C4-2B (cell line): ENCODE measurements at regions not wholly inside any gene's neighbourhood (a gene's known extent, or its start where the extent isn't known, plus 50 kb on each side); places are given as distances from the start of the nearest gene placed in this dataset.

Experiments
- CTCF ChIP-seq: fragments of 450-650 bp; conservative IDR thresholded peaks from 2 replicates; pipeline ENCODE4 v1.5.1; 2017; ENCODE audit warnings: mild to moderate bottlenecking
- ZFX ChIP-seq: fragments of 450-650 bp; IDR thresholded peaks from 2 replicates; pipeline ENCODE4 v1.6.1; 2017

GRCh38 chr1:31514117-31514516 is 62.2 kb upstream of the TINAGL1 start:
- no peak for TF ChIP-seq CTCF
- TF ChIP-seq ZFX = no peak
